Inflammatory macrophage treated with lipopolysaccharide for 4 hours (primary cell): ENCODE measurements at regions not wholly inside any gene's neighbourhood (a gene's known extent, or its start where the extent isn't known, plus 50 kb on each side); places are given as distances from the start of the nearest gene placed in this dataset.

Source experiments
- DNase-seq: peaks from one replicate; pipeline ENCODE4 v3.0.0-alpha.2; 2020

DNA sequence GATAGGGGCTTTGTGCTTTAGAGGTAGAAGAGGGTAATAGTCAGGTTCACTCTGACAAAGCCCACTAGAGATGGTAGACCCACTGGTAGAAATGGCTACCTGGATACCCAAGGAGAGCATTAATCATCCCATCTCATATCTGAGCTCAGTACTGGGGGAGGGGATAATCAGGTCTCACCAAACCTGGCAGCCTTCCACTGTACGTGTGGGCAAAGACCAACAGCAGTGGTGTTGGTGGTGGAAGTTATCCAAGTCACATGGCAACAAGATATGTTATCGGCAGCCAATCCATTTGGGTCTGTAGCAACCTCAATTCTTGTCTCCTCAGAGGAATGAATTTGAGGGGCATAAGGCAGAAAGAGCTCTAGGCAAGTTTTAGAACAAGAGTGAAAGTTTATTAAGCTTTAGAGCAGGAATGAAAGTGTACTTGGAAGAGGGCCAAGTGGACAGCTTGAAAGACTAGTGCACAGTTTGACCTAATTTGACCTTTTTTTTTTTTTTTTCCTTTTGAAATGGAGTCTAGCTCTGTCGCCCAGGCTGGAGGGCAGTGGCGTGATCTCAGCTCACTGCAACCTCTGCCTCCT lies 67.0 kb upstream of the CXCL13 start:
- no peak for DNase-seq
